Left kidney (tissue), 1 donor: ENCODE measurements at regions not wholly inside any gene's neighbourhood (a gene's known extent, or its start where the extent isn't known, plus 50 kb on each side); places are given as distances from the start of the nearest gene placed in this dataset.
"Not testable (repeated sequence)": the region's sequence is repeated elsewhere in the genome, so short reads cannot be mapped to it uniquely, and the experiment has no call there.

Experiments used
- DNase-seq: peaks from one replicate; pipeline ENCODE4 v3.0.0-alpha.2; 2013

DNA sequence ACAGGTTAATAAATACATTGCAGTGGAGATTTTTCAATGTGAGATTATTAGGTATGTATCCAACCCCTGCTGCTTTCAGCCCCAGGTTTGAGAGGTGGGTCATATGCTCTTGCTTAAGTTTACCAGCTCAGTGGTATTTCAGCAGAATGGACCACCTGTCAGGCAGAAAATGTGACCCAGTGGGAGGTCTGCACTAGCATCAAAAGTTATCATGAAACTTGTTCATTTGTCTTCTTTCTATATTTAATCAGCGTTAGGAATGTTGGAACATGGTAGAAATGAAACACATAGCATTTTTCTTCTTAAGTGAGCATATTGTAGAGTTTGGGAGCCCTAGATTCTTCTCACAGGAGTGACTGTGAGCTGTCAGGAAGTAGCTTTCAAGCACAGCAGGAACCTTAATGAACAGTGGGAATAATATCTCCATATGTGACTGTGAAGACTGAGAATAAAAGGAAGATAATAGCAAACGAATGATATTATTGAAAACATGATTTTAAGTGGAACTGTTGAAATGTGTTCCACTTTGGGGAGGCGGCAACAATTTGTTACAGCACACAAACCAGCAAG, 596.9 kb upstream of the CDH6 start:
- no peak for DNase-seq

DNA sequence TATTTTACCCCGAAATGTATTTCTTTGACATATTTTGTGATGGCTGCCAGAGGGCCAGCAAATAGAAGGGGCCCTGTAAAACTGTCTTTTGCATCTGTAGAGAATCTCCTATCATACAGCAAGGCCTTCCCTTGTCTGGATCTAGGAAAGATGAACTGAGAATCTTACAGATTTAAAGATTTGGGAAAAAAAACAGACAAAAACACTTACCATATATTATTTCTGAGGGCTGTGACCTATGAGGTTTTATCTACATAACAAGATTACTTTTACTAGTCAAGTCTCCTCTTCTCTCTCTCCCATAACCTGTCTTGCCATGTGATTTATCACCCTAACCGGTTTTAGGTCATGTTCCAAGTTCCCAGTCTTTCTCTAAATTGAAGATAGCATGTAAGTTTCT, 599.2 kb upstream of the CDH6 start:
- DNase-seq: no peak

DNA sequence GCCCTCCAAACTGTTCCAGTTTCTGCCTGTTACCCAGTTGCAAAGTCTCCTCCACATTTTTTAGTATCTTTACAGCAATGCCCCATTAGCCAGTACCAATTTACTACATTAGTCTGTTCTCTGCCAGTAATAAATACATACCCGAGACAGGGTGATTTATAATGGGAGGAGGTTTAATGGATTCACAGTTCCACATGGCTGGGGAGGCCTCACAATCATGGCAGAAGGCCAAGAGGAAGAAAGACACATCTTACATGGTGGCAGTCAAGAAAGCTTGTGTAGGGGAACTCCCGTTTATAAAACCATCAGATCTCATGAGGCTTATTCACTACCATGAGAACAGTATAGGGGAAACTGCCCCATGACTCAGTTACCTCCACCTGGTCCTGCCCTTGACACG, 600.7 kb upstream of the CDH6 start:
- no peak for DNase-seq

DNA sequence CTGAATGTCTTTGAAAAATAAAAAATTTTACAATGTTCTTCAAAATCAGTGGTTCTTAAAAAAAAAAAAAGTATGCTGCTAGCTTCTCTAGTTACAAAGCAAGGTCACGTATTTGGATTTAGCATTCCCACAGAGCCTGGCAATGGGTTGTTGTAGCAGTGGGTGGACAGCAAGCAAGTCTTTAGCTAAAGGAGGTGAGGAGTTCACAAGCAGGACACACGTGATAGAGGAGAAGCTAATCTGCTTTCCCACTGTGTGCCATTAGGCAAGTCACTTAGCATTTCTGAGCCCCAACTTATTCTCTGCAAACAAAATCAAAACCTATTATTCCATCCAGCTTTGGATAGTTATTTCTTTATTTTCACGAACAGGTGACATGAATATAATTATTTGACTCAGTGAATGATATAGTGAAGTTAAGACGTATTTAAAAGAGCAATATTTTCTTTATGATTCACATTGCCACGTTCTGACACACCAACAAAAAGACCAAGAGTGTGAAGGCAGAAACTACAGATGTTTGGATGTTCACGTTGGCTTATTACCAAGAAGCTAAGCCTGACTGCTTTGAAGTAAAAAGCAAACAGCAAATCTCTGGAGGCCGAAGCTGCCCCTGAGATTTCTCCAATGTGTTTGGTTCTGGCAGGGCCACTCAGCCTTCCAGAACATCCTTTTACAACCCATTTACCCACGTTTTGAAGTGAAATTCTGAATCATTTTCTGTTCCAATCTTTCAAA, 612.1 kb upstream of the CDH6 start:
- DNase-seq: no peak

DNA sequence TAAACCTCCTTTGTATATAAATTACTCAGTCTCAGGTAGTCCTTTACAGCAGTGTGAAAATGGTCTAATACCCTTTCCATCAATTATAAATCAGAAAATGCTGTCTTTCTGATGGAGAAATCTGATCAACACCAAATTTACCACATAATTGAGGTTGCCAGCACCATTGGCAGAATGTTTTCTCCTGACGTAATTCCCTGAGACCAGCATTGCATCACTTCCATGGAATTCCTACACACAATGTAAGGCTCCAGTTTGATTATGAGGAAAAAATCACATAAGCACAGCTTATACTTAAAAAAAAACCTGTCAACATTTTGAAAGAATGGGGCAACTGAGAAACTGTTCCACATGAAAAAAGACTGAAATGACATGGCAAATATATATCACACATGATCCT, 618.7 kb upstream of the CDH6 start:
- DNase-seq: no peak

DNA sequence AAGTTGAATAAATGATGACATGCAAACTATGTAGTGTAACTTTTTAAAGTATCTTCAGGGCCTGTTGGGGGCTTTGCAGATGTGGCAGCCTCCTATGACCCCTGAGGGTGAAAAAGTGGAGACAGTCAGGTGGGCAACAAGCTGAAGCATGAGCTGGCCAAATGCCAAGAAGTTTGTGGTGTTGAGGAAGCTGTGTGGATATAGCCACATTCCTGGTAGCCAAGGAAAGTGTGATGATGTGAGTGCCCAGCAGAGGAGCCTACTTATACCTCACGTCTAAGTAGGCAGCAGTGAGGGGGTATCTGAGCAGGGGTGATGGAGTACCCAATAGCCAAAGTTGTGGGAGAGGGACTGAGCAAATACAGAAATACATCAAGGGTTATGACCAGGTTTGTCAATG, 621.2 kb upstream of the CDH6 start:
- no peak for DNase-seq

DNA sequence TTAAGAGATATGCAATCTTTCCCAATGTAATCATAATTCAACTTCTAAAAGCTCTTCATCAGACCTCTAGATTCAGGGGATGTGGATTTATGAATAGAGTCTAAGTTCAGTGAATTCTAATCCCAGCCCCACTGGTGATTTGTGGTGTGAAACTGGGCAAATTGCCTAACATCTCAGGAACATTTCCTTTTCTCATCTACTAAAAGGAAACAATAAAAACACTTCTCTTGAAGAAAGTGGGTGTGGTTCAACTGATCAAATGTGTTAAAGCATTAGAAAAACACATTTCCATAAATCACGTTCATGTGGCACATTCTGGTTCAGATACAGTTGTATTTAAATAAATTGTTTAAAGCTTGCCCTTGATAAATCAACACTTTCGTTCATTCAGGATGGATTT, 631.7 kb upstream of the CDH6 start:
- DNase-seq: no peak

DNA sequence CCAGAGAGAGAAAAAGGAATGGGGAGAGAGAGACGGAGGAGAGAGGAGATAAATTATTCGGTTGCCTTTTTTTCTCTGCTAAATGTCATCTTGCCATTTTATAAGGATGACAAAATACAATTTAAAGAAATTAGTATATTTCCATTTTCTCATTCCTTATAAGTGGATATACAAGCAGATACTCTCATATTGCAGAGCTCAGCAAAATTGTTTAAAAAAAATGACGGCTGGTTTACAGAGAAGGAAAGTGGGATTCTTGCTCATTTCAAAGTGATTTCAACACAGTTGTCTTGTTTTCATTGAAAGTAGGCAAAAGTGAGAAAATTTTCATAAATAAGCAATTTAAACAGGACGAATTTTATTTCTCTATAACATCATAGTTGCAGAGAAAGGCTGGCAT, 641.9 kb upstream of the CDH6 start:
- no peak for DNase-seq

DNA sequence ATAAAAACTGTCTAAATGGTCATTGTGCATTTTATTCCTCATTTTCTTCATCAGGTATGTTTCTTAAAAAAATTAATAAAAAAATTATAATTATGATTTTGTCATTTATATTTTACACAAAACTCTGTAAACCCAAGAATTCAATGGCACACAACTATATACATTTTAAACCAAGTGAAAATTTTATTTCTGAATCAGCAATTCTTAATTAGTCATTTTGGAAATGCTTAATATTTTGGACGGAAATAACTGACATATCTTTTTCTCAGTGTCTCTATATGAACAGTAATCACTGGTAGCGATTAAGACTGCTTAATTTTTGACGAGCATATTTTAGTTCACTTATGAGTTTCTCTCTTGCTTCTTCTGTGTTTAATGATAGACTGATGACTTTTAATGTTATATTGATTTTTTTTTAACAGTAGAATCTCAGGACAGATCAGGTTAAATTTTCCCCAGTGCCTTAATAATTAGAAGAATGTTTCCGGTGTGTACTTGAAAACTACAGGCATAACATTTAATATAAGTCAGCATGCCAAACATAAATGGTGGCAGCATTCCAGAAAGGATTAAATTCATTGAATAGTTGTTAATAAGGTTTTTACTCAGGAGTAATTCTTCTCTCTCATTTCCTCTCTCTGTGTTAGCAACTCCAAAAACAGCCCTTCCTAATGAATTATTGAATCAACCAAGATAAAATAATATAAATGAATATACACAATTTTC, 644.7 kb upstream of the CDH6 start:
- no peak for DNase-seq

DNA sequence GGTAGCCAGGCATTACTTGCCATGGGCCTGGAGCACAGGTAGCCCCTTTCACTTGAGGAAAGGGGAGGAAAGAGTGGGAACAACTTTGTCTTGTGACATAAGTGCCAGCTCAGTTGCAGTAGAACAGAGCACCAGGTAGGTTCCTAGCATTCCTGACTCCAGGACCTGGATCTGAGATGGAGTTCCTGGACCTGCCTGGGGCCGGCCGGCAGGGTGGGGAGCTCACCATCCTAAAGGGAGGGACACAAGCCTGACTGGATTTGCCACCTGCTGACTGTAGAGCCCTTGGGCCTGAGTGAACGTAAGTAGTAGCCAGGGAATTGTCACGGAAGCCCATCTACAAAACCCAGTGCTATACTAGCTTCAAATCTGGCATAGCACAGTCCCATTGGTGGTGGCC, 653.3 kb upstream of the CDH6 start:
- DNase-seq: no peak

DNA sequence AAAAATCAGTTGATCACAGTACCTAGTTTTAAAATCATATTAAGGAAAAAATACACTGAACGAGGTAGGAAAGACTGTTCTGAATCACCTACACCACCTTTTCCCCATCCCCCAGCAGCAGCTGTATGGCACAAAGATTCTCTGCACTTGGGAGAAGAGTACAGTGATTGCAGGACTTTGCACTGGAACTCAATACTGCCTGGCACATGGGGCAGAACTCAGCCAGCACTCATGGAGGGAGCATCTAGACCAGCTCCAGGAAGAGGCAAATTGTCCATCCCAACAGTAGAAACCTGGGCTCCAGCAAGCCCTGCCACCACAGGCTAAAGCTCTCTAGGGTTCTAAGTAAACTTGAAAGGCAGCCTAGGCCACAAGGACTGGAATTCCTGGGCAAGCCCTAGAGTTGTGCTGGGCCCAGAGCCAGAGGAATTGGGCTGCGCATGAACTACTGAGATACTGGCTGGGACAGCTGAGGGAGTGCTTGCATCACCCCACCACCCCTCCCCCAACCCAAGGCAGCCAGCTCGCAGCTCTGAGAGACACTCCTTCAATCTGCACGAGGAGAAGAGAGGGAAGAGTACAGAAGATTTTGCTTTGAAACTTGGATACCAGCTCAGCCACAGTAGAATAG, 654.4 kb upstream of the CDH6 start:
- no peak for DNase-seq

DNA sequence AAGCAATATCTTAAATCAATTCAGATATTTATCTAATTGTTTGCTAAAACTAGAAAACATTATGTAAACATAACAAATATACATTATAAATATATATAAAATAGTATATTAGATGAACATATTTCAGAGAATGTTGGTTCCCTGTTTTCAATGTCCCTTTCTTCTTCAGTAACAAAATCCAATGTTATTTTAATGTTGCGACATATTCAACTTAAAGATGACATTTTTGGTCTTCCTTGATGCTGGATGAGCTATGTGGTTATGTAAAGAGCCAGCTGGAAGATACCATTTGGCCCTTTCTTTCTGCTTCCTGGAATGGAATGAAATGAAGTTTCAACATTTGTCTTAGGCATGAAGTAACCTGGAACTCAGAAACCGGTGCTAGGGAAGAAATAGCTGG, 668.1 kb upstream of the CDH6 start:
- DNase-seq: no peak

DNA sequence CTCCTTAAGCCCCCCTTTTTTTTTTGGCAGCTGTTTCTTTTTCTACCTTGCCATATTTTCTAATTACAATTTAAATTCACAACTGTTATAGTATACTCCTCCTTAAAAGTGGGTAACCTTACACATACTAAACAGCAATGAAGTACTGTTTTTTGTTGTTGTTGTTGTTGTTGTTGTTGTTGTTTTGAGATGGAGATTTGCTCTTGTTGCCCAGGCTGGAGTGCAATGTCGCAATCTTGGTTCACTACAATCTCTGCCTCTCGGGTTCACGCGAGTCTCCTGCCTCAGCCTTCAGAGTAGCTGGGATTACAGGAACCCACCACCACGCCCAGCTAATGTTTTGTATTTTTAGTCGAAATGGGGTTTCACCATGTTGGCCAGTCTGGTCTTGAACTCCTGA, 669.1 kb upstream of the CDH6 start:
- DNase-seq: no peak

DNA sequence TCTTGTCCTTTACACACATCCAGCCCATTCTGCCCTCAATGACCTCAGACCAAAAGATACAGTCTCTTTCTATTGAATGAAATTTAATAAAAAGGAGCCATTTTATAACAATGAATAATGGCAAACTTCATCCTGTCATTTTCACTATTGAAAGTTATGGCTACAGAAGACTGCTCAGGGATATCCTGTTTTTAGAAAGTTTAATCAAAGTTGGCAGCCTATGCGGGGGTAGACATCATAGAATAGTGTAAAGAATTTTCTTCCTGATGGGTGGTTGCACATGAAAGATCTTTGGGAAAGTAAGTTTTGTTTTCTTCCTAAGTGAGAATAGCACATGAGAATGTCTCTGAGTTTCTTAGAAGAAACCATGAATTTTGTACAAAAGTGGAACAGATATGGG, 670.4 kb upstream of the CDH6 start:
- DNase-seq: peak; percentile 14

DNA sequence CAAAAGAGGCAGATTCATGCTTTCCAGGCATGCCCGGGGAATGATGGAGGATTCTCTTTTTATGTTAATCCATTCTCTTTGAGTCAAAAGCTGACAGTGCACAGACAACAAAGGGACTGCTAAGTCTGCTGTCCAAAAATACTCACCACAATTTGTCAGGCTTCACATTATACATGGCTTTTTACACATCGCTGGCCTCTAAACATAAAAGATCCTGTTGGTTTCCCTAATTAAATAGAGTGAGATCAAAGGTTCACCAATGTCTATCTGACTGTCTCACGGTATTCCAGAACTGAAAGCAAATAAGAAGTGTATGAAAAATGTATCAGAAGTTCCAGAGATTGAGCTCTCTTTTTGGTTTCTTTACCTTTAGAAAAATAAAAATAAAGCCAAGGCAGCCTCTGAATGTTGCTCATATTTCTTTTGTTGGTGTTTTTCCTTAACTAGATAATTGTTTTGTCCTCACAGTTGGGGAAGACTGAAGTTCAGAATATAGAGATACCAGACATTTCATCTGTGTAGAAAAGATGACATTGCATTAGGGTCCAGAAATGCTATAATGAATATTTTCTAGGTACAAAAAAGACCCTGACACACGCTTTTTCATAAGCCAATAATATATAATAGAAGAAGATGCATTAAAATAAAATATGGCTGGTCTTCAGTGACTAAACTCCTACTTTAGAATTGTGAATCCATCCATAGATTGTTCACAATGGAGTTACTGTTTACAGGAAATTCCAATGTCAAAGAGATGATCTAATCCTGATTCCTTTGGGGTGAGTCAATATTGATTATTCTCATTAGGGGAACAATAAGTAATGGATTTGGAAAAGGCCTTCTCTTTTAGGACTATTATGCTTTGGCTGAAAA, 688.2 kb upstream of the CDH6 start:
- DNase-seq: no peak

DNA sequence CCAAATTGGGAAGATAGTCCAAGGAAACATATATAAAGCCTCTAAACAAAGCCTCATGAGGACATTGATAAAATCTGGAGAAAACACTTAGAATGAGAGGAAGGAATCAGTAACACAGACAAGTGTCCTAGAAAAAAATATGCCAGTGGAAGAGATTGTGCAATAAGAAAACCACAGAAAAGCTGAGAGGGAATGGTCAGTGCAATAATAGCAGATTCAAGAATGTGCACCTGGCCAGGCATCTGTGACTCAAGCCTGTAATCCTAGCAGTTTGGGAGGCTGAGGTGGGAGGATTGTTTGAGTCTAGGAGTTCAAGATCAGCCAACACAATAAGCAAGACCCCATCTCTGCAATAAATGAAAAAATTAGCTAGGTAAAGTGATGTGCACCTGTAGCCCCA, 691.2 kb upstream of the CDH6 start:
- no peak for DNase-seq

DNA sequence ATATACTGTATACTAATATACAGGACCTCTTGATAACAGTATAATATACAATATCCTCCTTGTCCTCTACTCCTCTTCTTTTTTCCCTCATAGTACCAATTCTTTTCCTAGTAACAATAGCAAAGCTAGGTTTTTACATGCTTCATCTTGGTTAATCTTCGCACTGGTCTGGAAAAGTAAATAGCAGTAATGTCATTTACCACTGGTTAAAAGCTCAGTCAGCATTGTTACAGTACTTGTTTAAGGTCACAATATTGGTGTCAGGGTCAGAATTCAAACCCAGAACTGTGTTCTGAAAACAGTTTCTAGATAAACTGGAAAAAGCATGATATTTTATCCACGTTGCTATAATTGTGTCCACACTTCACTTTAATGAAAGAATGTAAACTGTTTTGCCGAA, 692.4 kb upstream of the CDH6 start:
- DNase-seq: no peak

DNA sequence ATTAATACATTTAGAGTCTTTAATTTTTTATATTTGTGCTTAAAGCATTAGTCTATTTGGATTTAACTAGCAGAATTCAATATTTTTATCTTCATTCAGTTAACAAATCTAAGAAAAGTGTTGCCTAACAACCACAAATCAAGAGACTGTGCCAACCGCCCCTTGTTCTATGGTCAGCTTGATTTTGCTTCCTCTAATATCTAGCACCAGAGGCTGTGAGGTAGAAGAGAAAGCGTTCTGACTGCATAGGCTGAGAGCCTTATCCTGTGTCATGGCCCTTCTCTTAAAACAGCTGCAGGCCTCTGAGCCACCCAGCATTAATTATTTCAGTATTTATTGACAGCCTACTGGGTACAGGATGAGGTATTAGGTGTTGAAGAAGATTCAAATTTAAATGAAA, 693.0 kb upstream of the CDH6 start:
- no peak for DNase-seq

DNA sequence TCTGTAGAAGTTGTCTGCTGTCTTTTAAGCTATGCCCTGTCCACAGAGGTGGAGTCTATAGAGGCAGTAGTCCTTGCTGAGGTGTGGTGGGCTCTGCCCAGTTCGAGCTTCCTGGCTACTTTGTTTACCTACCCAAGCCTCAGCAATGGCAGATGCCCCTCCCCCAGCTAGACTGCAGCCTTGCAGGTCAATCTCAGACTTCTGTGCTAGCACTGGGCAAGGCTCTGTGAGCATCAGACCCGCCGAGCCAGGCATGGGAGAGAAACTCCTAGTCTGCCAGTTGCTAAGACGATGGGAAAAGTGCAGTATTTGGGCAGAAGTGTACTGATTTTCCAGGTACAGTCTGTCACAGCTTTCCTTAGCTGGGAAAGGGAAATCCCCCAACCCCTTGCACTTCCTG, 694.1 kb upstream of the CDH6 start:
- no peak for DNase-seq

DNA sequence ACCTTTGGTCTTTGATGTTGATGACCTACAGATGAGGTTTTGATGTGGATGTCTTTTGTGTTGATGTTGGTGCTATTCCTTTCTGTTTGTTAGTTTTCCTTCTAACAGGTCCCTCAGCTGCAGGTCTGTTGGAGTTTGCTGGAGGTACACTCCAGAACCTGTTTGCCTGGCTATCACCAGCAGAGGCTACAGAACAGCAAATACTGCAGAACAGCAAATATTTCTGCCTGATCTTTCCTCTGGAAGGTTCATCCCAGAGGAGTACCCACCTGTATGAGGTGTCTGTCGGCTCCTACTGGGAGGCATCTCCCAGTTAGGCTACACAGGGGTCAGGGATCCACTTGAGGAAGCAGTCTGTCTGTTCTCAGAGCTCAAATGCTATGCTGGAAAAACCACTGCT, 694.5 kb upstream of the CDH6 start:
- no peak for DNase-seq

DNA sequence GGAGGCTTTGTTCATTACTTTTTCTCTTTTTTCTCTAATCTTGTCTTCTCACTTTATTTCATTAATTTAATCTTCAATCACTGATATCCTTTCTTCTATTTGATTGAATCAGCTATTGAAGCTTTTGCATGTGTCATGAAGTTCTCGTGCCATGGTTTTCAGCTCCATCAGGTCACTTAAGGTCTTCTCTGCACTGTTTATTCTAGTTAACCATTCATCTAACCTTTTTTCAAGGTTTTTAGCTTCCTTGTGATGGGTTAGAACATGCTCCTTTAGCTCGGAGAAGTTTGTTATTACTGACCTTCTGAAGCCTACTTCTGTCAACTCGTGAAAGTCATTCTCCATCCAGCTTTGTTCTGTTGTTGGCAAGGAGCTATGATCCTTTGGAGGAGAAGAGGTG, 695.0 kb upstream of the CDH6 start:
- DNase-seq: not testable (repeated sequence)

DNA sequence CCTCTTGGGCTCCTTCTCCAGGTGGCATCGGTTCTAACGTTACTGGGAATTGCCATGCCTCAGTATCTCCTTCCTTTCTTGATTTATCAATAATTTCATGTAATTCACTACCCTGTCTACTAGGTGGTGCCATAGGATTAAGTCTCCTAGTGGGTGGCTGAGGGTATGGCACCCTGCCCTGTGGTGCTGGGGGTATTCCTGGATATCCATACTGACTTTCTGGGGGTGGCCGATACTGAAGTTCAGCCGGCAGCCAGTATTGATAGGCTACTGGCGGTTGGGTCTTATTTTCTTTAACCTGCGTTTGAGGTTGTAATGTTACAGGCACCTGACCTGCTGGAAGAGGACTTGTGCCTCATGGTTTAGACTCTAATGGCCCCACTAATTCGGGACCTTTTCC, 699.4 kb upstream of the CDH6 start:
- DNase-seq: not testable (repeated sequence)
